ENCODE measurements at regions not wholly inside any gene's neighbourhood (a gene's known extent, or its start where the extent isn't known, plus 50 kb on each side); places are given as distances from the start of the nearest gene placed in this dataset.

- ATAC-seq (no peak), FAIRE-seq (no peak), DNase-seq (ENCODE audit: extremely low read depth in 1 of 4, low spot score in 3 of 4) (no peak)
- Histone ChIP-seq H3K4me1 (replicated peaks in 1 of 2; ENCODE audit: control insufficient read depth in 2 of 2, insufficient read depth in 2 of 2, low read length in 2 of 2) (no peaks in the 10 kb centered on the region), H3K9me3 (replicated peaks; ENCODE audit: control insufficient read depth, insufficient read depth, low read depth, low read length) (no peaks in the 10 kb centered on the region), H3K4me3 (no peak overlapping the region), H3K9me1 (ENCODE audit: control insufficient read depth, insufficient read depth, low read length) (peaks cover 4% of the 10 kb centered on the region), H3K36me3 (ENCODE audit: control insufficient read depth, insufficient read depth, low read length) (no peaks in the 10 kb centered on the region), H3K27ac (ENCODE audit: extremely low read depth, low read depth, low read length) (no peak overlapping the region), H3K79me2 (ENCODE audit: control insufficient read depth, insufficient read depth, low read length) (no peaks in the 10 kb centered on the region), H4K20me1 (replicated peaks; ENCODE audit: control insufficient read depth, insufficient read depth, low read length) (peaks cover 46% of the 10 kb centered on the region), H2AFZ (ENCODE audit: low read depth, low read length) (no peak overlapping the region), H3K9ac (ENCODE audit: insufficient read depth in 1 of 2, low read depth in 2 of 2, low read length in 2 of 2) (no peak overlapping the region), H3K27me3 (ENCODE audit: control insufficient read depth in 2 of 2, insufficient read depth in 2 of 2, low read length in 2 of 2) (peaks cover 22 to 40% of the 10 kb centered on the region in 2 experiments), H3K4me2 (ENCODE audit: insufficient read depth, low read length) (no peak overlapping the region)
- in situ Hi-C loops (cut with MboI): no loop called here
- TF ChIP-seq HDAC8 (tag; IDR thresholded peaks at IDR 0.05) (0 out of 2 replicates have a peak, but pooled peaks have one; percentile 15), MAFK (IDR thresholded peaks at IDR 0.05; ENCODE audit: low read length) (peak; percentile 4; the same call in 1 of the 2 replicates), SIN3B (IDR thresholded peaks at IDR 0.05; ENCODE audit: low read depth) (no peak), ZC3H4 (CRISPR knock-in tag; IDR thresholded peaks at IDR 0.05; ENCODE audit: borderline replicate concordance) (0 out of 2 replicates have a peak, but pooled peaks have one; percentile 25), STAT6 (CRISPR knock-in tag; IDR thresholded peaks at IDR 0.05) (0 out of 2 replicates have a peak, but pooled peaks have one; percentile 59)
- intact Hi-C loops (cut with micrococcal nuclease): no loop called here
- WGBS (ENCODE audit: insufficient coverage, low coverage, missing lambda C conversion rate): 4% methylated on average over 5 of the region's 5 CpGs
- CTCF ChIA-PET (ENCODE audit: low intra/inter-chr PET ratio): interaction anchor here (0.6 to 0.7 kb wide), 5 partner anchors 19 to 611 kb away, joined by 3 to 6 read pairs (median 3); no protein-coding TSS in a partner anchor
- BruUV-seq (replicated peaks): no TSS peak
- POLR2A ChIA-PET: interaction anchor here (1.0 kb wide), 1 partner anchor 138 kb away, joined by 3 read pairs; no protein-coding TSS in a partner anchor
Observed at GRCh38 chr22:22345781-22346180, 101.2 kb downstream of the VPREB1 start.
